Activated CD4-positive, CD25-positive, alpha-beta regulatory T cell treated with anti-CD3 and anti-CD28 coated beads, Interleukin-2, amount 50 U/mL, for 24 hours (primary cell): ENCODE measurements at regions not wholly inside any gene's neighbourhood (a gene's known extent, or its start where the extent isn't known, plus 50 kb on each side); places are given as distances from the start of the nearest gene placed in this dataset.

Source experiments
- ATAC-seq, 2 donors: fragments of 150-1000 bp; cut with Tn5 transposase; one replicate each; pipeline ENCODE4 v1.10.0; 2021; ENCODE audit warnings: mild to moderate bottlenecking in 1 of 2, moderate library complexity in 1 of 2

DNA sequence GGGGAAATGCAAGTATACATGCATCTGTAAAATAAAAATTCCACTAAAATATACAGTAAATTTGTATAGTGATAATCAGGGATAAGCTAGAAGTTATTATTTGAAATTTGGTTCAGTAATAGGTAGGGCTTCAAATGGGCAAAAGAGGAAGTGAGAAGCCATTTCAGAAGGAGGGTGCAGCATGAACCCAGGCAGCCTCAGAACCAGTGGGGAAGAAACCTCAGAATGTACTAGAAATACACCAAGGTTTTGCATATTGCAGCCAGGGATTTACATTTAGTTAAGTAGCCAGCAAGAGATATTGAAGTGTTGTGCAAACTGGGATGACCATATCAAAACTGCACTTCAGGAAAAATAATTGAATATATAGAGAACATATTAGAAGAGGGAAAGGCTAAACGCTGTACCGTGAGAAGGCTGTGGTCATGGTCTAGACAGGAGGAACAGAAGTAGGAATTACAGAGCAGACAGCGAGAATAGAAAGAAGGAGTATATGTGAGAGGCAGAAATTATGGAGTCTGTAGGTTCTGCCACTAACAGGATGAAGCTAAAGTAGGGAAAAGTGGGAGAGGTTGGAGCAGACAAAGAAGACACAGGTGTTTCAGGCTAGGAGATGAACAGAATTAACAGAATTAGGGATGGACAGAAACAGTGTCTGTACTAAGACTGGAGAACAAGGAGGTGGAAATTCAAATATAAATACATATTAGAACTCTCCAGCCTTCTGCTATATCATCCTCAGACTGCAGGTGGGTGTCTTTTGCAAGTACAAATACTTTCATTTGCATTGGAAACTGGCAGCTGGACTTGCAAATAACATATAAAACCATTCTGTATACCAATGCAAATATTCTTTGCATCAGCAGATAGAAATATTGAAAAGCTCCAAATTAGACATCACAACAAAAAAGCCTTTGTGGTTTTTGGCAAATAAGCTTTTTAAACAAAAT lies 335.6 kb downstream of the ZNF608 start:
- ATAC-seq: no peak

DNA sequence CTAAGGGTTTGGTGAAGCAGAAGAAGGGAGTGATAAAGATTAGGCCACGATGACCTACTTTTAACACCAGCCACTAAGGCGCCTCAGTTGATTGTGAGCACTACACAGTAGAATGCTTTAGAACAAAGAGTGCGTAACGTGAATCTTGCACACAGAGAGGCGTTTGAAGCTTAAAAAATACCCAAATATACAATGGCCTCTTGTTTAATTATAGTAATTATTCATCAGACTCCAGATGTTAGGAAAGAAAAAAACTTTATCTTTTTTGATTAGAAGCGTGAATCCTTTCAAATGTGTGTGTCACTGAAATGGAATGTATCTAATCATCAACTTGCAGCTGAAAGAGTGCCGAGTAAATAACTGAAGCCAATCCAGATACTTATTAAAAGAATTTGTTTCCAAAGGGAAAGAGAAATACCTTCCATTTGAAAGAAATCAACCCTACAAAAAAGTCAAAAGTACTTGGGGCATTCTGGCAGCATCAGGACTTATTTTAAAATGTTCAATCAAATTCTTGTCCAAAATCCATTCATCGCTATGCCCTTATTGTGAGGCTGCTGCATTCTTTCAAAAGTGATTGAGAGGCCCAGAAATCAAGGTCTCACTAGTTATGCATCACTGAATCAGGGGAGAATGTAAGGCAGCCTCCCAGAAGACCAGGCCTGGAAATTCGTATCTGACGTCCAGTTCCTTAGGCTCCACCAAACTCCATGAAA lies 337.5 kb downstream of the ZNF608 start:
- ATAC-seq: no peak

GRCh38 chr5:124404796-124405195 lies 341.6 kb downstream of the ZNF608 start:
- no peak for ATAC-seq

DNA sequence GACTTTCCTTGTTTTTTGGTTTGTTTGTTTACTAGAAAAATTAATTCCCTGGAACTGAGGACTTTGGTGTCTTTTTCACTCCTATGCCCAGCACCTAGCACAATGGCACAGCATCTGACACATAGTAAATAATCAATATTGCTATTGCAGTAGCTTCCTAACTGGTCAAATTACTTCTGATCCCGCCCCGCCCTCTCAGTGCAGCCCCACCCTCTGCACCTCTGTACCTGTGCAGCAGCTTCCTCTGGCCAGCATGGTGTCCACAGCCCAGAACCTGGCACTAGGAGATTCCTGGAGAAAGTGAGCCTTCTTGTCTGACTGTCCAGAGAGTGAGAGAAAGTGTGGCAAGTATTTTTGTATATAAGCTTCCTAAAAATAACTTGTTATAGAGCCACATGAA lies 343.2 kb downstream of the ZNF608 start:
- ATAC-seq: no peak

GRCh38 chr5:124402144-124402581 lies 344.3 kb downstream of the ZNF608 start:
- no peak for ATAC-seq

- no peak for ATAC-seq
Measured at GRCh38 chr5:124401476-124402143, 344.8 kb downstream of the ZNF608 start.

GRCh38 chr5:124399426-124399961 lies 346.9 kb downstream of the ZNF608 start:
- ATAC-seq: no peak

- ATAC-seq: no peak
Measured at GRCh38 chr5:124398460-124398859, 348.0 kb downstream of the ZNF608 start.

- no peak for ATAC-seq
Measured at GRCh38 chr5:124397317-124397716, 349.1 kb downstream of the ZNF608 start.

DNA sequence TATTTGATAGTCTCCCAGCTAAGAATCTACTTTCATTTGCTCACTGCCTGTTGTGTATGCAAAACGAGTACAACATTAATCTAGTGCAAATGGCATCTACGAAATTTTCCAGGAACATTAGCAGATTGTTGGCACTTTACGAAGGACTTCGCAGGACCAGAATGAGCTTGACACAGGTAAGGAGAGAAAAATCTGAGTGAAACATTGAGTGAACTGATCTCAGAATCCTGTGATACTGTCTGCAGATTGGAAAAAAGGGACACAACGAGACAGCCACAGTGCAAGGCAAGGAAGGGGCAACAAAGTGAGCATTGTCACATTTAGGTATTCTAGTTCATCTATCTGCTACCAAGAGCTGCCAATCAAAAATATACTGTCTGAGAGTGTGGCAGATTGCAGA lies 350.5 kb downstream of the ZNF608 start:
- ATAC-seq: no peak

DNA sequence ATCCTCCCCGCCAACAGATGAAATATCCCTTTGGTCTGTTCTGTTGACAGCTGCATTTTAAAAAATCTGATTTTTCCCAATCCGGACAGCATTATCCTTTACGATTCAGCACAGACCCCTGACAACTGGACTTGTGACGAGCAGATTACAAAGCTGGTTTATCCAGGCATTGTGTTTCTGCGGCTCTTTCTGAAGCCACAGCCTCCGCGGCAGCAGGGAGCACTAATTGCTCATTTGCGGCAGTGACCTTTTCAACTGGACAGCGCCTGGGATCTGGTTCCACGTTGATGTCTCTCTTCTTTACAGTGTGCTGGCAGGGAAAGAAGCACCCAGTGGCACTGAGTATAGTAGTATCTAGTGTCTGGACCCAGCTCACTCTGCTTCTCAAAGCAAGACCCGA lies 351.2 kb downstream of the ZNF608 start:
- ATAC-seq: no peak

DNA sequence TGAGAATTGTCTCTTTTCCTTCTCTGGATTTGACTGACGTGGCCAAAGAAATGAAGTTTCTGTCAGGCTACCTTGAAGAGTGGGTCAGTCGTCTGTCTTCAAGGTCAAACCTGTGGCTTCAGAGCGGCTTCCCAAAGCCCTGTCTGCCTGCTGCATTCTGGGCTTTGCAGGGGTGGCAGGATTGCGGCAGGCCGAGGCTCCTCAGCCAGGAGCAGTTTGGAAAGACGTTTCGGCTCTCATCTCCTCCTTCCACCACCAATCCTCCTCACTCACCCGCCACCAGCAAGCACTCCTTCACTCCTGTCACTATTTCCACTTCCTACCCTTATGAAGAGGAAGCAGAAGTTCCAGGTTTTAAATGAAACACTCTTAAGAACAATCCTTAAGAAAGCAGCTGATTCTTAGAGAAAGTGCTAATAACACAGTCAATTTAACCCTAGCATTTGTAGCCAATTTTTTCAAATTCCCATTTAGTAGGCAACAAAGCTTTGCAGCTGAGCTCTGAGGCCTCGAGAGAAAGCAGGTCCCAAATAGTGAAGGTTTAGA lies 351.7 kb downstream of the ZNF608 start:
- no peak for ATAC-seq

DNA sequence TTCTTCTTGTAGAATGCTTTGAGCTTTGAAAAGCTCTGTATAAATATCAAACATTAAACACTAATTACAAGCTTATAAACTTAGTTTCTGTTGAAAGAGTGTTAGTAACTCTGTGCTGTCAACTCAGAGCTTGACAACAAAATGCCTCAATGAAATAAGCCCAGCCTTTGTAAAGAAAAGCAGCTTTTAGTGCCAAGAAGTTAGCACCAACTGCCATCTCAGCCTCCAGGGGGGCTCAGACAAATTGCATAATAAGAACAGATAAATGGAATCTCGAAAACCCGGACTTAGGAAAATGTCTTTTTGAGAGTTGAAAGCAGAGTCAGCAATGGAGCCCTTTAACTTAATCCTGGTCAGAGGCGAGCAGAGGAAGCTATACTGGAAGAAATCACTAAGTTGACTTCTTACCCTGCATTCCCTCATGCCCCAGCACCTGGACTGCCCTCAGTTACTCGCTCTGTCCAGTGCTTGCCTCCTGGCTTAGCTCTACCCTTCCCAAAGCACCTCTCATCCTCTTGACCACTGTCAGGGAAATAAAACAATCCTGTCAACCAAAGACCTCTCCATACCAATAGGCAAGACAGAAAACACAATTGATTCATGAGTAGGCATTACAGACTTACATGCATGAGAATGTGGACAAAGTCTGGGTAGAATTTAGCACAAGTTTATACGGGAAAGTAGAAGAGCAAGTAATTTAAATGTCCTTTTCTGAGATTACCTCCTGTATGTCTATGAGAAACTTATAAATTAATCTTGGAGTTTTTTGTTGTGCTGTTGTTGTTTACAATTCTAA lies 352.7 kb downstream of the ZNF608 start:
- ATAC-seq: no peak

DNA sequence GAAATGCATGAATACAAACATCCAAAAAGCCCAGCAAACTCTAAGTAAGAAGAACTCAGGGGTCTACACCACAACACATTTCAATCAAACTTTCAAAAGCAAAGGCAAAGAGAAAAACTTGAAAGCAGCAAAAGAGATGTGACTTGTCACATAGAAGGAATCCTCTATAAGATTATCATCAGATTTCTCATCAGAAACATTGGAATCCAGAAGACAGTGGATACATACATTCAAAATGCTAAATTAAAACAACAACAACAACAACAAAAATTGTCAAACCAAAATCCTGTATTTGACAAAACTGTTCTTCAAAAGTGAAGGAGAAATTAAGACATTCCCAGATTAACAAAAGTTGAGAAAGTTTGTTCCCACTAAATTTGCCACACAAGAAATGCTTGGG lies 362.7 kb downstream of the ZNF608 start:
- no peak for ATAC-seq

DNA sequence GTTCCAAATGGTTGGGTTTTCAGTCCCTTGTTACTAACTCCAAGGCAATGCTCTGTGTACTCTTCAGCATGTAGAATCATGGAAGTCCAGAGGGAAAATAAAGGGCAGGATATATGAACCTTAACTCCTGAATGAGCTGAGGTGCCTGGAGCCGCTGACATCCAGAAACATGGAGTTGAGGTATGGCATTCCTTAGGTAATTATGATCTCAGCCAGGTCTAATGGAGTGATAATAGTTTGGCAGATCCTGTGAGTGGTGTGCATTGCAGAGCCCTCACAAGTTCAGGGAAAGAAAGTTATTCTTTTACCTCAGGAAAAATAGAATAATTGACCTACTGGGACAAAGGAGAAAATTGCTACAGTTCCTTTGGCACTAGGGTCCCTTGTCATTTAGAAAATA lies 369.1 kb downstream of the ZNF608 start:
- ATAC-seq: no peak

- no peak for ATAC-seq
Measured at GRCh38 chr5:124373883-124374282, 372.6 kb downstream of the ZNF608 start.

DNA sequence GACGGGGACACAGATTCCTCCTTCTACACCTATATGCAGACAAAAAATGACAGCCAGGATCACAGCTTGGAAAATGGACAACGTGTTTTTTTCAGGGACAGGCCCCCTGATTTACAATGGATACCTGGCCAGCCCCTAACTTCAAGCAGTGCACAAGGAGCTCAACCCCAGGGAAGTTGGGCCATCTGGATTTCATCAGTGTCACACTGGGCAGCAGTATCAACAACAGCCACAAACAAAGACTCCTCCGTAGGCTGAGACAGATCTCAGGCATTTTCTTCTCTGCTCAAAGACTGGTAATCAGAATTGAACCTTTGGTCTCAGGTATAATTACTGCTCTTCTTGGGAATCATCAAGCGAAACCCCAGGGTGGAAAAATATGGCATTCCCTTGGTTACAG lies 374.0 kb downstream of the ZNF608 start:
- ATAC-seq: no peak

DNA sequence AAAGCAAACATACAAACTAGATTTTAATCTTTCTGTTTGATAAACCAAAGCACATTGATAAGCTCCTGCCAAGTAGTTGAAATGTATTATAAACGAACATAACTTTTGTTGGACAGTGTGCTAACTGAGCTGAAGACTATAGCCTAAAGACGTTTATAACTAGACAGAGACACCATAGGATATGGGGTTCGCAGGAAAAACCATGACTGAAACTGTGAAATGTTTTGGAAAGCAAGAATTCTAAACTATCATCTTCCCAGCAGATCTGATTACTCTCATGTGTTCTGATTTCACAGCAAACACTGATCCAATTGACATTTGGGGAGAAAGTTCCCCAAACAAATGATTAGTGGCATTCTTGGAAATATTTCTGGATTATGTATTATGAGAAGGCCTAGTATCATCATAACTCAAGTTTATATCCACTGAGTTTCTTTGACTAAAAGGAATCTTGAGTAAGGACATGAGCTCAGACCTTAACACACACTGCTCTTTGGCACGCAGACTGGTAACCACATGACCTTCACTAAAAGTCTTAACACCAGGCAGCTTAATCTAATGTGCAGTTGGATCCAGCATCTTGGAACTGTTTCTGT lies 375.2 kb downstream of the ZNF608 start:
- no peak for ATAC-seq

DNA sequence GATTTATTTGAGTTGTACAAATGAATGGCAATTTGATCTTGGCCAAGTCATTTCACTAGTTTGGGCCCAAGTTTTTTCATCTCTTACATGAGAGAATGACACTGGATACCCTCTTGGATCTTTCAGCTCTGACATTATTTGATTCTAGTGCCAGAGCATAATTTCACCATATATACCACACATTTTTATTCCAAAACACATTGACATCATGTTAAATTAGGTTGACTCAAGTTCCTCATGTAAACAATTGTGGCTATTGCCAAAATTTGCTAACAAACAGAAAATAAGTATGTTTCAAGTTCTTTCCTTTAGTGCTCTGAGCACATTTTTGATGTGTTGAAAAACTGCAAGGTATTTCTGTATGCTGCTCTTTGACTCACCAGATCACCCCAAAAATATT lies 375.8 kb downstream of the ZNF608 start:
- no peak for ATAC-seq

GRCh38 chr5:124365361-124365801 lies 381.1 kb downstream of the ZNF608 start:
- ATAC-seq: no peak

GRCh38 chr5:124355928-124356327 lies 390.5 kb downstream of the ZNF608 start:
- ATAC-seq: no peak
